IMR-90 (cell line): ENCODE measurements at regions not wholly inside any gene's neighbourhood (a gene's known extent, or its start where the extent isn't known, plus 50 kb on each side); places are given as distances from the start of the nearest gene placed in this dataset.

Experiments
- ATAC-seq: fragments of 200-7000 bp; cut with Tn5 transposase; 2 replicates; pipeline ENCODE4 v1.9.1; 2020; ENCODE audit warnings: low read depth, mild to moderate bottlenecking, moderate library complexity
- BruUV-seq: library from RNA; stranded (reverse); fragments of 400-500 nt; replicated peaks from 2 replicates; lab custom pipeline; 2021; lab: Mats Ljungman, UMichigan
- CTCF ChIA-PET: fragments of 300-600 bp; formaldehyde crosslinking; extraction: SDS; loops from one replicate; lab custom pipeline; 2021; ENCODE audit warnings: antibody characterized with exemption; lab: Yijun Ruan, JAX
- POLR2A ChIA-PET: fragments of 300-600 bp; sonication (Branson Sonifier 250); formaldehyde crosslinking; loops from one replicate; lab custom pipeline; 2022; ENCODE audit warnings: antibody characterized with exemption; ENCODE audit not compliant: unreplicated experiment; lab: Charles Lee
- DNase-seq: peaks from one replicate; pipeline ENCODE4 v3.0.0; 2013
- H2AFZ ChIP-seq: replicated peaks from 2 replicates; pipeline ENCODE3; 2013; ENCODE audit warnings: low read length, mild to moderate bottlenecking; ENCODE audit not compliant: poor library complexity
- H2AK5ac ChIP-seq: 2 replicates; pipeline ENCODE4 v1.6.1; 2013; ENCODE audit warnings: low read depth, low read length, inconsistent platforms
- H2AK9ac ChIP-seq: replicated peaks from 2 replicates; pipeline ENCODE3; 2013; ENCODE audit warnings: mild to moderate bottlenecking, low read depth, low read length, moderate library complexity; ENCODE audit not compliant: poor library complexity
- H2BK120ac ChIP-seq: 2 replicates; pipeline ENCODE4 v1.6.1; 2013; ENCODE audit warnings: low read depth, low read length, inconsistent platforms
- H2BK15ac ChIP-seq: 3 replicates; pipeline ENCODE4 v1.6.1; 2013; ENCODE audit warnings: low read depth, low read length, inconsistent platforms
- H2BK20ac ChIP-seq: 2 replicates; pipeline ENCODE4 v1.6.1; 2013; ENCODE audit warnings: low read depth, mild to moderate bottlenecking, inconsistent platforms, low read length, moderate library complexity
- H2BK5ac ChIP-seq: 2 replicates; pipeline ENCODE4 v1.6.1; 2013; ENCODE audit warnings: mild to moderate bottlenecking, low read depth, low read length, inconsistent platforms; ENCODE audit not compliant: poor library complexity, severe bottlenecking
- H3K14ac ChIP-seq: replicated peaks from 2 replicates; pipeline ENCODE4 v1.6.1; 2013; ENCODE audit warnings: low read depth, low read length, inconsistent platforms
- H3K18ac ChIP-seq: 2 replicates; pipeline ENCODE4 v1.6.1; 2013; ENCODE audit warnings: low read depth, low read length, control low read depth
- H3K23ac ChIP-seq: 2 replicates; pipeline ENCODE4 v1.6.1; 2013; ENCODE audit warnings: low read depth, low read length, inconsistent platforms
- H3K27ac ChIP-seq: 2 replicates; pipeline ENCODE4 v1.5.1; 2013; ENCODE audit warnings: mild to moderate bottlenecking, control low read depth, low read length; ENCODE audit not compliant: insufficient read depth
- H3K27me3 ChIP-seq: 2 replicates; pipeline ENCODE4 v1.6.1; 2013; ENCODE audit warnings: low read length; ENCODE audit not compliant: control insufficient read depth, insufficient read depth
- H3K36me3 ChIP-seq: 2 replicates; pipeline ENCODE4 v1.6.1; 2013; ENCODE audit warnings: low read length, mixed read lengths; ENCODE audit not compliant: control insufficient read depth, insufficient read depth
- H3K4ac ChIP-seq: 2 replicates; pipeline ENCODE4 v1.6.1; 2013; ENCODE audit warnings: low read depth, low read length, inconsistent platforms
- H3K4me1 ChIP-seq: 2 replicates; pipeline ENCODE4 v1.6.1; 2013; ENCODE audit warnings: low read length, mixed read lengths; ENCODE audit not compliant: control insufficient read depth, insufficient read depth
- H3K4me2 ChIP-seq: 2 replicates; pipeline ENCODE4 v1.6.1; 2013; ENCODE audit warnings: low read depth, mild to moderate bottlenecking, control low read depth, low read length, moderate library complexity
- H3K4me3 ChIP-seq: 2 replicates; pipeline ENCODE4 v1.5.1; 2013; ENCODE audit warnings: low read depth, mild to moderate bottlenecking, control low read depth, low read length, moderate library complexity; ENCODE audit not compliant: insufficient read depth
- H3K56ac ChIP-seq: 2 replicates; pipeline ENCODE4 v1.6.1; 2013; ENCODE audit warnings: low read length, inconsistent platforms; ENCODE audit not compliant: insufficient read depth; ENCODE audit errors: extremely low read depth
- H3K79me1 ChIP-seq, 2 experiments: 2 replicates each; pipeline ENCODE4 v1.6.1; 2013; ENCODE audit warnings: low read length in 2 of 2, inconsistent platforms in 1 of 2, low read depth in 1 of 2
- H3K9ac ChIP-seq: 2 replicates; pipeline ENCODE4 v1.6.1; 2013; ENCODE audit warnings: low read depth, low read length, control low read depth
- H3K9me1 ChIP-seq: 2 replicates; pipeline ENCODE4 v1.6.1; 2013; ENCODE audit warnings: low read length, inconsistent platforms; ENCODE audit not compliant: insufficient read depth
- H3K9me3 ChIP-seq: 2 replicates; pipeline ENCODE4 v1.6.1; 2013; ENCODE audit warnings: low read length; ENCODE audit not compliant: control insufficient read depth, insufficient read depth
- H4K20me1 ChIP-seq: 2 replicates; pipeline ENCODE4 v1.6.1; 2013; ENCODE audit warnings: low read length, inconsistent platforms; ENCODE audit not compliant: insufficient read depth
- H4K5ac ChIP-seq: 2 replicates; pipeline ENCODE4 v1.6.1; 2013; ENCODE audit warnings: mild to moderate bottlenecking, low read depth, low read length, control low read depth
- H4K8ac ChIP-seq, 2 experiments: 2 replicates each; pipeline ENCODE4 v1.6.1; 2013; ENCODE audit warnings: low read depth in 2 of 2, low read length in 2 of 2, control low read depth in 1 of 2, inconsistent platforms in 1 of 2
- H4K91ac ChIP-seq: 2 replicates; pipeline ENCODE4 v1.6.1; 2013; ENCODE audit warnings: low read depth, low read length, inconsistent platforms; ENCODE audit not compliant: insufficient read depth
- BHLHE40 ChIP-seq: fragments of 150-350 bp; IDR thresholded peaks from 2 replicates; pipeline ENCODE4 v1.6.1; 2016; ENCODE audit warnings: mild to moderate bottlenecking, low read depth, low read length
- CHD1 ChIP-seq: IDR thresholded peaks from 2 replicates; pipeline ENCODE4 v1.6.1; 2012; ENCODE audit warnings: low read depth, low read length, improper control_type of control experiment
- FOS ChIP-seq: fragments of 150-350 bp; IDR thresholded peaks from 2 replicates; pipeline ENCODE4 v1.6.1; 2016; ENCODE audit warnings: low read depth, low read length
- MAFK ChIP-seq: IDR thresholded peaks from 2 replicates; pipeline ENCODE4 v1.6.1; 2012; ENCODE audit warnings: low read depth, low read length, improper control_type of control experiment
- MAZ ChIP-seq: IDR thresholded peaks from 2 replicates; pipeline ENCODE4 v1.6.1; 2012; ENCODE audit warnings: low read depth, mild to moderate bottlenecking, low read length, improper control_type of control experiment, moderate library complexity, borderline replicate concordance
- MXI1 ChIP-seq: IDR thresholded peaks from 2 replicates; pipeline ENCODE4 v1.6.1; 2012; ENCODE audit warnings: low read depth, mild to moderate bottlenecking, low read length, moderate library complexity, borderline replicate concordance
- POLR2A ChIP-seq: IDR thresholded peaks from 2 replicates; pipeline ENCODE4 v1.6.1; 2012; ENCODE audit warnings: mild to moderate bottlenecking, low read depth, low read length
- RAD21 ChIP-seq: IDR thresholded peaks from 2 replicates; pipeline ENCODE4 v1.6.1; 2012; ENCODE audit warnings: low read length, improper control_type of control experiment
- RCOR1 ChIP-seq: IDR thresholded peaks from 2 replicates; pipeline ENCODE4 v1.6.1; 2012; ENCODE audit warnings: mild to moderate bottlenecking, low read length, improper control_type of control experiment; ENCODE audit not compliant: insufficient replicate concordance
- RFX5 ChIP-seq: IDR thresholded peaks from 2 replicates; pipeline ENCODE4 v1.8.0; 2012; ENCODE audit warnings: low read depth, mild to moderate bottlenecking, low read length, moderate library complexity
- SMC3 ChIP-seq: fragments of 150-350 bp; IDR thresholded peaks from 2 replicates; pipeline ENCODE4 v1.6.1; 2016; ENCODE audit warnings: low read depth, mild to moderate bottlenecking, antibody characterized with exemption, low read length, moderate library complexity
- USF2 ChIP-seq: fragments of 150-350 bp; IDR thresholded peaks from 2 replicates; pipeline ENCODE4 v1.6.1; 2017; ENCODE audit warnings: mild to moderate bottlenecking, antibody characterized with exemption, low read length, low read depth
- WGBS, 2 experiments: methylation state at CpG; one replicate each; pipeline versions ENCODE4 v1.1.5 to v1.1.7; 2013; ENCODE audit warnings: missing lambda C conversion rate in 2 of 2; ENCODE audit not compliant: insufficient read length in 1 of 2; ENCODE audit errors: extremely low coverage in 2 of 2; 5-methylcytosine and 5-hydroxymethylcytosine counted together
- dilution Hi-C: fragments of 300-500 bp; cut with HindIII; formaldehyde crosslinking; loops from one replicate; pipeline ENCODE4 v1.14.3; 2018; ENCODE audit warnings: low sequenced_read_pairs; ENCODE audit not compliant: unreplicated experiment
- in situ Hi-C: fragments of 300-500 bp; cut with MboI; formaldehyde crosslinking; loops from 3 replicates; pipeline ENCODE4 v1.14.3; 2019; ENCODE audit warnings: low sequenced_read_pairs, inconsistent platforms, mixed read lengths
- intact Hi-C: fragments of 100-400 bp; cut with micrococcal nuclease; formaldehyde crosslinking; loops from 2 replicates; pipeline ENCODE4 v1.10.0; 2022
- TF ChIP-seq, protein P1 (sequence below): conservative IDR thresholded peaks from 2 replicates; pipeline ENCODE4 v1.5.1; 2012; ENCODE audit warnings: mild to moderate bottlenecking, low read depth, low read length, improper control_type of control experiment
- TF ChIP-seq, protein P2 (sequence below): fragments of 150-350 bp; IDR thresholded peaks from 2 replicates; pipeline ENCODE4 v1.6.1; 2016; ENCODE audit warnings: low read depth, mild to moderate bottlenecking, low read length, moderate library complexity, borderline replicate concordance

DNA sequence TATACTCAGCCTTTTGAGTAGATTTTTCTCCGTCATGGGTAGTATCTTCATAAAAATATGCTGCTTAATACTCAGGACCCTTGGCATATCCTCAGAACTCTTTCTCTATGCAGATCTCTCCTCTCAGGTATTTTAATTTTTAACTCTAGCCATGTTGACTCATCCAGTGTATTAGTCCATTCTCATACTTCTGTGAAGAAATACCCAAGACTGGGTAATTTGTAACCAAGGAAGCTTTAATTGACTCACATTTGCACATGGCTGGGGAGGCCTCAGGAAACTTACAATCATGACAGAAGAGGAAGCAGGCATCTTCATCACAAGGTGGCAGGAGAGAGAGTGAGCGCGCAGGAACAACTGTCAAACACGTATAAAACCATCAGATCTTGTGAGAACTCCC, 129.3 kb upstream of the CD96 start:
- BruUV-seq: no TSS peak
- Histone ChIP-seq H3K9me1 (no peaks in the 10 kb centered on the region), H3K14ac (no peak overlapping the region), H2BK5ac (no peak overlapping the region), H3K9ac (no peak overlapping the region), H3K27ac (no peak overlapping the region), H2BK15ac (no peak overlapping the region), H2AK9ac (no peak overlapping the region), H3K23ac (no peak overlapping the region), H3K4me2 (no peak overlapping the region), H3K4me3 (no peak overlapping the region), H2BK20ac (no peak overlapping the region), H4K91ac (no peak overlapping the region), H3K36me3 (no peaks in the 10 kb centered on the region), H2AK5ac (no peak overlapping the region), H3K27me3 (peaks cover 2% of the 10 kb centered on the region), H3K4me1 (no peaks in the 10 kb centered on the region), H4K5ac (no peak overlapping the region), H3K18ac (no peak overlapping the region), H4K8ac (no peak overlapping the region), H4K20me1 (no peaks in the 10 kb centered on the region), H3K56ac (no peak overlapping the region), H3K79me1 (no peaks in the 10 kb centered on the region), H2AFZ (no peak overlapping the region), H3K9me3 (no peaks in the 10 kb centered on the region), H2BK120ac (no peak overlapping the region), H3K4ac (no peak overlapping the region)
- no peak for DNase-seq
- CTCF ChIA-PET: no interaction called here
- TF ChIP-seq, protein P1, sequence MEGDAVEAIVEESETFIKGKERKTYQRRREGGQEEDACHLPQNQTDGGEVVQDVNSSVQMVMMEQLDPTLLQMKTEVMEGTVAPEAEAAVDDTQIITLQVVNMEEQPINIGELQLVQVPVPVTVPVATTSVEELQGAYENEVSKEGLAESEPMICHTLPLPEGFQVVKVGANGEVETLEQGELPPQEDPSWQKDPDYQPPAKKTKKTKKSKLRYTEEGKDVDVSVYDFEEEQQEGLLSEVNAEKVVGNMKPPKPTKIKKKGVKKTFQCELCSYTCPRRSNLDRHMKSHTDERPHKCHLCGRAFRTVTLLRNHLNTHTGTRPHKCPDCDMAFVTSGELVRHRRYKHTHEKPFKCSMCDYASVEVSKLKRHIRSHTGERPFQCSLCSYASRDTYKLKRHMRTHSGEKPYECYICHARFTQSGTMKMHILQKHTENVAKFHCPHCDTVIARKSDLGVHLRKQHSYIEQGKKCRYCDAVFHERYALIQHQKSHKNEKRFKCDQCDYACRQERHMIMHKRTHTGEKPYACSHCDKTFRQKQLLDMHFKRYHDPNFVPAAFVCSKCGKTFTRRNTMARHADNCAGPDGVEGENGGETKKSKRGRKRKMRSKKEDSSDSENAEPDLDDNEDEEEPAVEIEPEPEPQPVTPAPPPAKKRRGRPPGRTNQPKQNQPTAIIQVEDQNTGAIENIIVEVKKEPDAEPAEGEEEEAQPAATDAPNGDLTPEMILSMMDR: no peak
- no peak for TF ChIP-seq RFX5
- TF ChIP-seq SMC3: no peak
- TF ChIP-seq RAD21: no peak
- no peak for TF ChIP-seq USF2
- TF ChIP-seq, protein P2, sequence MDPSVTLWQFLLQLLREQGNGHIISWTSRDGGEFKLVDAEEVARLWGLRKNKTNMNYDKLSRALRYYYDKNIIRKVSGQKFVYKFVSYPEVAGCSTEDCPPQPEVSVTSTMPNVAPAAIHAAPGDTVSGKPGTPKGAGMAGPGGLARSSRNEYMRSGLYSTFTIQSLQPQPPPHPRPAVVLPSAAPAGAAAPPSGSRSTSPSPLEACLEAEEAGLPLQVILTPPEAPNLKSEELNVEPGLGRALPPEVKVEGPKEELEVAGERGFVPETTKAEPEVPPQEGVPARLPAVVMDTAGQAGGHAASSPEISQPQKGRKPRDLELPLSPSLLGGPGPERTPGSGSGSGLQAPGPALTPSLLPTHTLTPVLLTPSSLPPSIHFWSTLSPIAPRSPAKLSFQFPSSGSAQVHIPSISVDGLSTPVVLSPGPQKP: no peak
- TF ChIP-seq FOS: no peak
- no peak for TF ChIP-seq MXI1
- TF ChIP-seq MAFK: no peak
- no peak for TF ChIP-seq CHD1
- no peak for TF ChIP-seq RCOR1
- TF ChIP-seq POLR2A: no peak
- no peak for TF ChIP-seq BHLHE40
- TF ChIP-seq MAZ: no peak
- in situ Hi-C loops (no loop called here), intact Hi-C loops (no loop called here), dilution Hi-C loops (no loop called here)
- 80% methylated on average over 1 of the region's 4 CpGs; no CpG with 5 or more reads in 1 of the 2 experiments for WGBS, 2 experiments
- no peak for ATAC-seq
- POLR2A ChIA-PET: no interaction called here
